ENCODE measurements at regions not wholly inside any gene's neighbourhood (a gene's known extent, or its start where the extent isn't known, plus 50 kb on each side); places are given as distances from the start of the nearest gene placed in this dataset.
"Not testable (repeated sequence)": the region's sequence is repeated elsewhere in the genome, so short reads cannot be mapped to it uniquely, and the experiment has no call there.

DNA sequence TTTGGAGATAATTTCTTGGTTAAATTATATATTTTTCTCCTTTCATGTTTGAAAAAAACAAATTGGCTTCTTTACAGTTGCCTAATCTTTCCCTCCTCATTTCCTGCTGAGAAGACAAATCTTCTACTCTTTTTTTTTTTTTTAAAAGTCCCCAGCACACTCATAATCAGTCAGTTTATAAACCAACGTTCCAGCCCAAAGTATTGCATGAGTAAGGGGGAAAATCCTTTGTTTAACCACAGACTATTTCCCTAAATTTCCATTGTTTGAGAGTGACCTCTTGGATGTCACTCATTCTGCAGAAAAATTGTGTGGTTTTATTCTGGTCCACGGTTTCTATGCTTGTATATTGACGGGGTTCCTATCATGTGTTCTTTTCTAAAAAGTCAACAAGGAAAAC, 55.1 kb upstream of the TLR4 start:
- Mint-ChIP-seq H3K4me1 (peaks cover 7 to 9% of the 10 kb centered on the region in 2 donors), H3K36me3 (no peaks in the 10 kb centered on the region), H3K4me3 (no peak overlapping the region), H3K27me3 (peaks cover 26 to 35% of the 10 kb centered on the region in 2 donors), H3K9me3 (no peaks in the 10 kb centered on the region), H3K27ac (no peak overlapping the region)
- ATAC-seq (replicated peaks) (no peak), DNase-seq (no peak)

DNA sequence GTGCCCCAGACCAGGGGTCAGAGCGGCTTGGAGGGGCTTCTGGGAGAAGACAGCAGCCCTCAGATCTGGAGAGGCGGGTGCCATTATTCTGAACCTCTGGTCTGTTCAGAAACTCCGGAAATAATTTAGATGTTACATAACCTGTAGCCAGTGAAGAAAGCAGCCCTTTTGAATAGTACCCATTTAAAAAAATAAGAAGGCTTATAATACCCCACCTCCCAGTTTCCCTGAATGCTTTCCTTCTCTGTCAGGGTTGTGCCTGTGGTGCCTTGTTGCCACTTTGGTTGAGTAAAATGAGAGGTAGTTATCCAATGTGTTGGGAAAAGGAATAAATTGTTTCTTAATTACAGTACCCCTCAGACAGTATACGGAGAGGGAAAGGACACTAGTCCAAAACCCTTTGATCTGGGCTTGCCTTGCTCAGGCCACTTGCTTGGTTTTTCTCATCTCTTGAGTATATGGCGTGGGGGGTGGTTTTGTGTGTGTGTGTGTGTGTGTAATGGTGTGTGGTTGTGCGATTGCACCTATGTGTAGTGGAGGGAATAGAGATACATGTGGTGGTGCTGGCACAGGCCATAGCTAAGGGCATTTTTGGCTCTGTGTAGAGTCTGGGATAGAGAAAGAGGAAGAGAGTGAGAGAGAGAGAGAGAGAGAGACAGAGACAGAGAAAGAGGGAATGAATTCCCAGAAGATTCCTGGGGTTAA, 59.1 kb upstream of the TLR4 start:
- DNase-seq, result no peak
- Mint-ChIP-seq H3K27ac (no peak overlapping the region), H3K36me3 (no peaks in the 10 kb centered on the region), H3K4me1 (peaks cover 7 to 10% of the 10 kb centered on the region in 2 donors), H3K27me3 (peaks cover 44 to 60% of the 10 kb centered on the region in 2 donors), H3K4me3 (no peak overlapping the region), H3K9me3 (no peaks in the 10 kb centered on the region)
- ATAC-seq (replicated peaks), result peak; percentile 18 to 25

DNA sequence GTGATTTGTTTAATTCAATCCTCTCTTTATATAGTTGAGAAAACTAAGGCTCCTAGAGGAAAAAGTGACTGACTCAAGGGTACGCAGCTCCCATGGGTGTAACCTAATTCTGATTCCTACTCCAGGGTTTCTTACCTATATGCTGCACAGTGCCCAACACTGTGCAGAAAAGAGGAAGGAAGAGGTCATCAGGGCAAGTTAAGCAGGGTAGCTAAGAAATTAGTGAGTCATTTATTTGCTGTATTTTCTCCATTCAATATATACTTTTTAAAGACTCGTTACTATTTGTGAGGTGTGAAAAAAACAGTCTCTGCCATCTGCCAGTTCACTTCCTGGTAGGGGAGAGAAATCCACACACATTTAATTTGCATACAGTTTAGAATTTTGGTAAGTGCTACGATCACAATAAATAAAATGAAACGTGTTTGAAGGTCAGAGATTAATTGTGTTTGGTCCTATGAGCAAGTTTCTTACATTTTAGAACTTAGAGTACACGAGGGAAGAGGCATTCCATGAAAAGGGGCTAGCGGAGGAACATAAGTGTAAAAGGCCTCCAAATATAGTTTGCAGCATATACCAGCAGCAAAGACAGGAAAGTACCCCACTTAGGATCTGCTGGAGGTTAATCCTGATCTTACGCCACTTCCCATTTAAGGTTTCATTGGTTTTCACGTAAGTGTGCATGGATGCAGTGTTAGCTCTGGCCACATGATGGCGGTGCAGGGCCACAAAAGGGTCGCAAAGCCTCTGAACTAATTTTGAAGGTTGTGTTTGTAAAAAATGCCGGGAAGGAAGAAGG, 59.9 kb upstream of the TLR4 start:
- H3K36me3 Mint-ChIP-seq, result no peaks in the 10 kb centered on the region
- H3K27me3 Mint-ChIP-seq, result peaks cover 43 to 52% of the 10 kb centered on the region in 2 donors
- H3K27ac Mint-ChIP-seq, result no peak overlapping the region
- ATAC-seq (replicated peaks) (peak; percentile 75 to 82), DNase-seq (peak; percentile 48)
- H3K4me1 Mint-ChIP-seq, result peaks cover 7 to 15% of the 10 kb centered on the region in 2 donors
- no peaks in the 10 kb centered on the region for H3K9me3 Mint-ChIP-seq
- peak overlapping the region; percentile 8 to 21 for H3K4me3 Mint-ChIP-seq

DNA sequence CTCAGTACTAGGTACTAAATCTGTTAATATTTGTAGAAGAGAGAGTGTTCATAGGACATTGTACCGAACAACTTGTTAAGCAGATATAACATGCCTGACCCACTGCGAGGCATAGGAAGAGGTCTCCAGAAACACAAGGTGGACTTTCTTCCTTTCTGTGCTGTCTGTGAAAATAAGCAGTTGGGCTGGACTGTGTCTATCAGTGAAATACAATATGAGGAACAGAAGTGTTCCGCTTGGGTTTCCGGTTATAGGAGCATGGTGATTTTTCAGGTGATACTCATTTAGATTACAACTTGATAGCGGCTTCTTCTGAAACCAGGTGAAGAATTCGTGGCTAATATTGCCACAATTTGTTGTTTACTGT, 60.9 kb upstream of the TLR4 start:
- H3K27me3 Mint-ChIP-seq, result peaks cover 37 to 47% of the 10 kb centered on the region in 2 donors
- peaks cover 7 to 15% of the 10 kb centered on the region in 2 donors for H3K4me1 Mint-ChIP-seq
- H3K4me3 Mint-ChIP-seq, result peak overlapping the region; percentile 32 to 37
- no peaks in the 10 kb centered on the region for H3K9me3 Mint-ChIP-seq
- no peak overlapping the region for H3K27ac Mint-ChIP-seq
- H3K36me3 Mint-ChIP-seq, result no peaks in the 10 kb centered on the region
- ATAC-seq (replicated peaks), result no peak
- no peak for DNase-seq

DNA sequence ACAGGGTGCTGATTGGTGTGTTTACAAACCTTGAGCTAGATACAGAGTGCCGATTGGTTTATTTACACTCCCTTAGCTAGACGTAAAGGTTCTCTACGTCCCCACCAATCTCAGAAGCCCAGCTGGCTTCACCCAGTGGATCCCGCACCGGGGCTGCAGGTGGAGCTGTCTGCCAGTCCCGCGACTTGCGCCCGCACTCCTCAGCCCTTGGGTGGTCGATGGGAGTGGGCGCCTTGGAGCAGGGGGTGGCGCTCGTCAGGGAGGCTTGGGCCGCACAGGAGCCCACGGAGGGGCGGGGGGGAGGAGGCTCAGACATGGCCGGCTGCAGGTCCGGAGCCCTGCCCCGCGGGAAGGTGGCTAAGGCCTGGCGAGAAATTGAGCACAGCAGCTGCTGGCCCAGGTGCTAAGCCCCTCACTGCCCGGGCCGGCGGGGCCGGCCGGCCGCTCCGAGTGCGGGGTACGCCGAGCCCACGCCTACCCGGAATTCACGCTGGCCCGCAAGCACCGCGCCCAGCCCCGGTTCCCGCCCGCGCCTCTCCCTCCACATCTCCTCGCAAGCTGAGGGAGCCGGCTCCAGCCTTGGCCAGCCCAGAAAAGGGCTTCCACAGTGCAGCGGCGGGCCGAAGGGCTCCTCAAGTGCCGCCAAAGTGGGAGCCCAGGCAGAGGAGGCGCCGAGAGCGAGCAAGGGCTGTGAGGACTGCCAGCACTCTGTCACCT, 61.5 kb upstream of the TLR4 start:
- not testable (repeated sequence) for H3K27ac Mint-ChIP-seq; H3K9me3 Mint-ChIP-seq; ATAC-seq (replicated peaks); DNase-seq; H3K36me3 Mint-ChIP-seq
- Mint-ChIP-seq H3K4me1 (peaks cover 7 to 15% of the 10 kb centered on the region in 2 donors), H3K4me3 (peak overlapping the region; percentile 32 to 37), H3K27me3 (peaks cover 37 to 47% of the 10 kb centered on the region in 2 donors)

DNA sequence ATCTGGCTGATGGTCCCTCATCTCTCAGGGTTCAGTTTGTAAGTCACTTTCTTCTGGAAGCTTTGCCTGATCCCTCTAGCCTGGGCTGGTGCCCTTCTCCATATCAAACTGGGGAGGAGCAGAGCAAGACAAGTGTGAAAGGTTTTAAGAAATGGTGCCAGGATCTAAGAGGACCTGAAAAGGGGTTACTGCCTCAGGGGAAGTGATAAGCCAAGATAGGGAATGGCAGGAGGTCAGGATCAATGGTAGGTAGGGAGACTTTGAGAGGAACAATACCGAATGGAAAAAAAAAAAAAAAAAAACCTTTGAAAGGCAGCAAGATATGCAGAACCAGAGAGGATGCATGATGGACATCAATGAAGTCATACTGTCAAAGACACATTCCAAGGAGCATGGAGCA, 67.5 kb upstream of the TLR4 start:
- H3K27ac Mint-ChIP-seq, result no peak overlapping the region
- H3K4me3 Mint-ChIP-seq, result no peak overlapping the region
- no peaks in the 10 kb centered on the region for H3K36me3 Mint-ChIP-seq
- peaks cover 0 to 6% of the 10 kb centered on the region in 2 donors for H3K4me1 Mint-ChIP-seq
- H3K27me3 Mint-ChIP-seq, result peaks cover 18 to 22% of the 10 kb centered on the region in 2 donors
- ATAC-seq (replicated peaks), result no peak
- DNase-seq, result no peak
- no peaks in the 10 kb centered on the region for H3K9me3 Mint-ChIP-seq

DNA sequence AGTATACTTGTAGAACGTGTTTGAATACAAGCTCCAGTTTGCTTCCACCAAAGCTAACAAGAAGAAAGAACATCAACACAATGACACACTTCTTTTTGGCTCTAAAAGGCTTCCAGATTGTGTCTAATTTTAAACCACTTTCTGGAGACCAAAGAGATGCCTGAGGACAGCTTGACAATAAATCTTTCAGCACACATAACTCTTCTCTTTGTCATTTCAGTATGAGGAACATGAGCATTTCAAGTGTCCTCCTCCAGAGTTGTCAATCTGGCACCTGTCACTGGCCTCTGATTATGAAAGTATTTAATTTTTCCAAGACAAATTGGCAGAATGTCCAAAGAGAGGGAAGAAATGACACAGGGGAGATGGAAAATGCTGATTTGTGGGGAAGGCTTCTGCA, 79.0 kb upstream of the TLR4 start:
- no peaks in the 10 kb centered on the region for H3K36me3 Mint-ChIP-seq
- no peak overlapping the region for H3K4me3 Mint-ChIP-seq
- no peak overlapping the region for H3K27ac Mint-ChIP-seq
- no peaks in the 10 kb centered on the region for H3K4me1 Mint-ChIP-seq
- no peak for DNase-seq
- peaks cover 16 to 23% of the 10 kb centered on the region in 2 donors for H3K9me3 Mint-ChIP-seq
- H3K27me3 Mint-ChIP-seq, result no peaks in the 10 kb centered on the region
- no peak for ATAC-seq (replicated peaks)

DNA sequence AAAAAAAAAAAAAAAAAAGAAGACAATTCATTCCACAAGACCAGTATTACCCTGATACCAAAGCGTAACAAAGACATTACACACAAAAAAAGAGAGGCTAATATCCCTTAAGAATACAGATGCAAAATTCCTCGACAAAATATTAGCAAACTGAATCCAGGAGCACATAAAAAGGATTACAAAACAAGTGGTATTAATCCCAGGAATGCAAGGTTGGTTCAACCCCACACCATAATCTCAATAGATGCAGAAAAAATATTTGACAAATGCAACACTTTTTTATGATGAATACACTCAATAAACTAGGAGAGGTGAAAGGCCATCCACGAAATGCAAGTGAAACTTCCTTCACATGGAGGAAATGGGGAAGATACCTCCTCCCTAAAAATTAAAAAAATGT, 80.1 kb upstream of the TLR4 start:
- no peaks in the 10 kb centered on the region for H3K36me3 Mint-ChIP-seq
- H3K27ac Mint-ChIP-seq, result no peak overlapping the region
- no peak for ATAC-seq (replicated peaks)
- H3K9me3 Mint-ChIP-seq, result peaks cover 16 to 25% of the 10 kb centered on the region in 2 donors
- no peak for DNase-seq
- H3K27me3 Mint-ChIP-seq, result peaks cover 0 to 5% of the 10 kb centered on the region in 2 donors
- no peak overlapping the region for H3K4me3 Mint-ChIP-seq
- no peaks in the 10 kb centered on the region for H3K4me1 Mint-ChIP-seq

DNA sequence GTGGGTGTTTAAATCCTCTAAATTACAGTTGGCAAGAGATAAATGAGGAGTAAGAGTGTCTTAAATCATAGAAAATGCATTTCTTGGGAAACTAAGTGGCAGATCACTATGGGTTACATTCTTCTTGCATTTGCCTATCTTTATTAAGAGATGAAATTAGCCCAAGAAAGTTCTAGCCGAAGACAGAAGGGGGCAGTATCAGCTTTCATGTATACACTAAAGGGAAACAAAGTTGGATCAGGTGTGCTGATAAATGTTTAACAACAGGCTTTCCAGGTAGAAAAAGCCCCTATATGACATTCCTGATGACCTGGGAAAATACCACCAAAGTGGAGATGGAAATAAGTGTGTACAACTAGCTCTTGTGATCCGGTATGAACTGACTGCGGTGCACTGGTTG, 81.9 kb upstream of the TLR4 start:
- Mint-ChIP-seq H3K27me3 (peaks cover 0 to 5% of the 10 kb centered on the region in 2 donors), H3K36me3 (no peaks in the 10 kb centered on the region), H3K4me1 (no peaks in the 10 kb centered on the region), H3K9me3 (peaks cover 16 to 27% of the 10 kb centered on the region in 2 donors), H3K27ac (no peak overlapping the region), H3K4me3 (no peak overlapping the region)
- DNase-seq (no peak), ATAC-seq (replicated peaks) (no peak)

DNA sequence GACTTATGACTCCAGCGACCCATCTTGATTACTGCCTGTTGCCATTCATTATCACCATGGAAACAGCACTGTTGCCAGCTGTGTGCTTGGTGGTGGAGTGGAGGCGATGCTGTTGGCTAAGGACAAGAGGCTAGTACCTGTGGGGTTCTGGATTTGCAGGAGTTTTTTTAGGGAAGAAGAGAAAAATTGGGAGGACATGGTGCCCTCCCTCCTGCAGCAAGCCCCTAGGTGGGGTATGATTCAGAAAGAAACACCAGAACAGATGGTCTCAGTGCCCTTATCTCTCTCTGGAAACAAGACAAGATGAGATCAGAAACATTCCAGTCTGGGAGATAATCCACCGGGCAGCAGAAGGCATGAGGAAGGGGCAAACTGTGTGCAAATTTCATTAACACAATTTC, 87.8 kb upstream of the TLR4 start:
- no peaks in the 10 kb centered on the region for H3K36me3 Mint-ChIP-seq
- peaks cover 0 to 9% of the 10 kb centered on the region in 2 donors for H3K27me3 Mint-ChIP-seq
- no peak overlapping the region for H3K27ac Mint-ChIP-seq
- no peak for DNase-seq
- no peak overlapping the region for H3K4me3 Mint-ChIP-seq
- H3K9me3 Mint-ChIP-seq, result peaks cover 0 to 3% of the 10 kb centered on the region in 2 donors
- ATAC-seq (replicated peaks), result no peak
- H3K4me1 Mint-ChIP-seq, result no peaks in the 10 kb centered on the region

DNA sequence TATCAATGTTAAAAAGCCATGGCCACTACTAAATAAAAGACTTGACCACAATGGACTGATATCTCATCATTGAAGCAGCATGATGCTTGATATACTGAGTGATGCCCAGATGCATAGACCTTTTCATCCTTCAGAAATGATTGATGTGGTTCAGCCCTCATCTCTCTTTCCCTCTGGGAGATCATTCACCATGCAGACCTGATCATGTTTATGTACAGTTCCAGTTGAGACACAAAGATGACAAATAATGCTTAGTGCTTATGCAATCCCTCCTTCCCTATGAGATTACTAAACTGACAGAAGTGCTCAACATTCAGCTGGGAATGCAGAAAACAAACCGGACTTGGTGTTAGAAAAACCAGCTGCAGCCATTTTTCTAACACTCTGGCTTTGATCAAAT, 91.9 kb upstream of the TLR4 start:
- no peaks in the 10 kb centered on the region for H3K9me3 Mint-ChIP-seq
- H3K36me3 Mint-ChIP-seq, result no peaks in the 10 kb centered on the region
- DNase-seq (no peak), ATAC-seq (replicated peaks) (no peak)
- H3K27me3 Mint-ChIP-seq, result peaks cover 0 to 4% of the 10 kb centered on the region in 2 donors
- H3K4me3 Mint-ChIP-seq, result no peak overlapping the region
- no peaks in the 10 kb centered on the region for H3K4me1 Mint-ChIP-seq
- no peak overlapping the region for H3K27ac Mint-ChIP-seq

DNA sequence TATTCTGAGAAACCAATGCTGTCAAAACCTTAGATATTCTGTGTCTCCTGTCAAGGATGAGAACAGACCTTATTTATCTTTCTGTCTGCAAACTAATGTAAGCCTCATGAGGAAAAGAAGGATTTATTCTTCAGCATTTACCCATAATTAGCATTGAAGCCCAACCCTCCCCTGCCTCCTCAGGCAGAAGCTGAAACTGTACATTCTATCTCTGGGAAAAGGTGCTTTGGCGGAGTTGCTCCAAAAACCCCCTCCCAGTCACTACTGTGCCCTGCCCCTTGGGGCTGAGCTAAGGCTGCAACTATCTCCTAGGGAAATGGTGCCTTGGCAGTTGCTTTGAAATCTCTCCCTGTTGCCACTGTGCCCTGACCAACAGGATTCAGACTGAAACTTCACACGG, 106.2 kb upstream of the TLR4 start:
- no peak for ATAC-seq (replicated peaks)
- no peak for DNase-seq
- H3K27me3 Mint-ChIP-seq, result peaks cover 4 to 6% of the 10 kb centered on the region in 2 donors
- H3K4me1 Mint-ChIP-seq, result no peaks in the 10 kb centered on the region
- H3K9me3 Mint-ChIP-seq, result peaks cover 9 to 18% of the 10 kb centered on the region in 2 donors
- H3K36me3 Mint-ChIP-seq, result peaks cover 3% of the 10 kb centered on the region in 2 donors
- no peak overlapping the region for H3K27ac Mint-ChIP-seq
- H3K4me3 Mint-ChIP-seq, result no peak overlapping the region

DNA sequence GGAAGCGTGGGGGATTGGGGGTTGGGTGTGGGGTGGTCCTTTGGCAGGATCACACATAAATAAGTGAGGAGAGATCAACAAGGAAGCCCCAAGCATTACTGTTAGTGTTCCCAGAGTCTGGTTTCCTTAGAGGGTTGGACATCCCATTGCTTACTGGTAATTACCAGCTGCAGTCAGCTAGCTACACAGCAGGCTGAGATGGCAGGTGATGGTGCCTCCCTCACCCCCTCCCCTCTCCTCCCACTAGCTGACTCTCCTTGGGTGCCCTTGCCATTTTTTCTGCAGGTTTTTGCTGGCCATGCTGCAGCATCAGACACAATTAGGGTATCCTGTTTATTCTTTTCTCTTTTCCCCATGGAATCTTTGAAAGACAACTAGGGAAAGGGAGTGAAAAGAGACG, 107.5 kb upstream of the TLR4 start:
- H3K36me3 Mint-ChIP-seq, result peaks cover 3% of the 10 kb centered on the region in 2 donors
- H3K9me3 Mint-ChIP-seq, result peaks cover 8 to 12% of the 10 kb centered on the region in 2 donors
- no peak overlapping the region for H3K4me3 Mint-ChIP-seq
- DNase-seq, result no peak
- no peak for ATAC-seq (replicated peaks)
- H3K27ac Mint-ChIP-seq, result no peak overlapping the region
- H3K27me3 Mint-ChIP-seq, result peaks cover 4 to 6% of the 10 kb centered on the region in 2 donors
- H3K4me1 Mint-ChIP-seq, result no peaks in the 10 kb centered on the region

DNA sequence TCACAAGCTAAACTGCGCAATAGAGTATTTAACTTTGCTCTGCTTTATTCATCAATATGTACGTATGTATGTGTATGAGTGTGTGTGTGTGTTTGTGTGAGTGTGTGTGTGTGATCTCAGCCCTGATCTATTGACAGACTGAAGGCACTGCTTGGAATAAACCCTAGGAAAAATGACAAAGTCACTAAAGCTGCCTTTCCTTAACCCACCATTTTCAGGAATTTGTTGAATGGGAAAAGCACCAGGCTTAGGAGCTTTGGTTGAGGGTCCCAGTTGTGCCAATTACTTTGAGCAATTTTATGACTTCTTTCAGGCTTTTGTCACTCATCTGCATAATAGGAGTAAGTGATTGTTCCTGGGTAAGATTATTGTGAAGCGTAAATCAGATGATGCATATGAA, 108.6 kb upstream of the TLR4 start:
- Mint-ChIP-seq H3K4me1 (no peaks in the 10 kb centered on the region), H3K9me3 (peaks cover 6 to 12% of the 10 kb centered on the region in 2 donors), H3K4me3 (no peak overlapping the region), H3K27me3 (peaks cover 4 to 6% of the 10 kb centered on the region in 2 donors), H3K36me3 (peaks cover 3% of the 10 kb centered on the region in 2 donors), H3K27ac (no peak overlapping the region)
- DNase-seq (no peak), ATAC-seq (replicated peaks) (no peak)
